NCI-H1930 (cell line): ENCODE measurements at regions not wholly inside any gene's neighbourhood (a gene's known extent, or its start where the extent isn't known, plus 50 kb on each side); places are given as distances from the start of the nearest gene placed in this dataset.

ENCODE experiments used
- DNase-seq, 2 experiments: peaks; one replicate each; lab custom pipeline; 2025; lab: John Stamatoyannopoulos, UW

DNA sequence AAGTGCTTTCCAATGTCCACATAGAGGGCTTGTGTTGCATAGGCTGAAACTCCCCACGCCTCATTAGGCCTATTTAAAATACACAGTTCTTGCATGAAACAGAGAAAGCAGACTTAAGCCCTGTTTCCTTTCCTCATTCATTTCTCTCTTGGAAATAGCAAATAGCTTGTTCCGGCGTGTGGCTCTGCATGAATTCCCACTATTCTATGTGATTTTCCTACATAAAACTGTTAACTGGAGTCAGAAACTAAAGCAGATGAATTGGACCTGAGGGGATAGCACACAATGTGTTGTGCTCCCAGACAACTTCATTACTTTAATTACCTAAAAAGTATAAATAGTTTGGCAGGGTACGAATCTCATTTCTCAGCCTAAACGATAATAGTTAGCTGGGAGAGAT lies 981.5 kb downstream of the SORCS1 start:
- DNase-seq, result no peak

- no peak for DNase-seq
Observed at GRCh38 chr10:106182542-106182941, 982.0 kb downstream of the SORCS1 start.

DNA sequence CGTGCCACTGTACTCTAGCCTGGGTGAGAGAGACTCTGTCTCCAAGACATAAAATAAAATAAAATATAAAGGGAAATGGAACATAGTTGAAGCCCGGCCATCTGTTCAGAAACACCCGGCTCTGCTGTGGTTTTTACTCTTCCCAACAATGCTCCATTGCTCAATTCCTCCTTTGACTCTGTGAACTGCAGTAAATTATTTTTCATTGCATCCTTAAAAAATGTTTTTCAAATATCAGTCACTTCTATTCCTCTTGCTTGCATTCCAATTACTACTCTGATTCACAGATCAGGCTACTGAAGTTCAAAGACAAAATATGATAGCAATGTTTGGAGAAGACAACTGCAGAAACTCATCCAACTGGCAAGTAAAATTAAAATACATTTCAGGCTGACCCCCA lies 983.0 kb downstream of the SORCS1 start:
- DNase-seq, result no peak

GRCh38 chr10:106179430-106179829 lies 985.1 kb downstream of the SORCS1 start:
- no peak for DNase-seq

DNA sequence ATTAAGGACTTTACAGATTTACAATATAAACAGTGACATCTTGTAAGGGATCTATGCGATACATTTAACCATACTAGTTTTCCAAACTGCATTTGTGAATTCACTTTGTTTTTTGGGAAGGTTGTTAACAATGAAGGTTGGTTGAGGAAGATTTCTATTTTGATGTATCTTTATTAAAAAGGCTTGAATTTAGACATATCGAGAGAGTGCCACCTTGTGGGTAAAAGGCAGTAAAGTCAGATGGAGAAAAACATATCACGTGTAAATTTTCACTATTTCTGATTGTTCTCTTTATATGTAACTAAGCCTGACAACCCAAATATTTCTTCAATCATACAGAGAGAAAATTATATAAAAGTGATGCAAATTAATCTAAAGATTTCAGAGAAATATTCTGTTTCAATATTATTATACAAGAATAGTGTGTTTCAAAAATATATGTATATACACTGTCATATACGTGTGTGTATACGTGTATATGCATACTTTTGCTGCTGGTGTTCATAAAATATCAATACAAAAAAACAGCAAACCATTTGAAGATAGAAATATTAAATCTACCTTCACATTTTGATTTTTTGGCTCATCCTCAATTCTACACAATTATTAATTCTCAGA lies 988.6 kb downstream of the SORCS1 start:
- no peak for DNase-seq

GRCh38 chr10:106173838-106174237 lies 990.7 kb downstream of the SORCS1 start:
- no peak for DNase-seq

GRCh38 chr10:106169241-106169640 lies 995.3 kb downstream of the SORCS1 start:
- DNase-seq, result no peak

- DNase-seq, result no peak
Observed at GRCh38 chr10:106167946-106168345, 996.6 kb downstream of the SORCS1 start.

DNA sequence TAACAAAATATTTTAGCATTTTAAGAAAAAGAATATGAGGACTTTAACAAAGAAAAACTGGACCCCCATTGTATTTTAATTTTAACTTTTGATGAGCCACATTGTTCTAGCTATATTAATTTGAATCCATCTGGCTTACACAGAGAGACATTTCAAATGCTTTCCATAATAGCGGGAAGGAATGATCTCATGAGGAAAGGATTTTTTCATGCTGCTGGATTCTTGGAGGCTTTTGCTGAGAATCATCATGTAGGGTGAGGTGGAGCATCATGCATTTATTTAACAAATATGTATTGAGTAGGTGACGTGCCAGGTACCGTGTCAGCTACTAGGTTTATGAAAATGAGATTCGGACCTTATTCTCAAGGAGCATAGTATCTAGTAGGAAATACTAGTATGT lies 1006.3 kb downstream of the SORCS1 start:
- DNase-seq, result no peak

DNA sequence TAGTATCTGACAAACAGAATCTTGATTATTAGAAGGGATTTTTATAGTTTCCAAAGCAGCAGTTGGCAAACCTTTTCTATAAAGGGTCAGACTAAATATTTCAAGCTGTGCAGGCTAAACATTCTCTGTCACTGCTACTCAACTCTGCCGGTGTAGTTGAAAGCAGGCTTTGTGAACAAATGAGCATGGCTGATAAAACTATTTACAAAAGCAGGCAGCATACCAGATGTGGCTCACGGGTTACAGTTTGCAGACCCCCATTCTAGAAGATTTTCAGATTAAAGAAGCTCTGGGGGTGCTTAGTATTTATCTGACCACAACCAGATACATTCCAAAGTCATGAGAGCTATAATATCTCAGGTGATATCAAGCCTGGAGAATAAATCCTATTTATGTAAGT lies 1017.5 kb downstream of the SORCS1 start:
- peak; percentile 48 to 59 for DNase-seq

- no peak for DNase-seq
Observed at GRCh38 chr10:106139915-106140314, 1024.6 kb downstream of the SORCS1 start.

DNA sequence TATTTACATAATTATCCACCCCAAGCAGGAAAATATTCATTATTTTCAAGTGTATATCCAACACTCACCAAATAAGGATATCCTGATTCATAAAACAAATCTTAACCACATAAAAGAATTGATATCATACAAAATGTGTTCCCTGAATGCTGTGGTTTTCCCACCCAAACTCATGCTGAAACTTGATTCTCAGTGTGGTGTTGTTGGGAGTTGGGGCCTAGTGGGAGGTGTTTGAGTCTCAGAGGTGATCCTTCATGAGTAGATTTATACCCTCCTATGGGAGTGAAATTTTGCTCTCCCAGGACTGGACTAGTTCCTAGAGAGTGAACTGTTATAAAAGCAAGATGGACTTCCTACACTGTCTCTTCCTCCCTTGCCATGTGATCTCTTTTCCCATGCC lies 1028.3 kb downstream of the SORCS1 start:
- DNase-seq, result no peak

GRCh38 chr10:106134326-106135000 lies 1030.0 kb downstream of the SORCS1 start:
- no peak for DNase-seq

GRCh38 chr10:106133451-106133850 lies 1031.1 kb downstream of the SORCS1 start:
- DNase-seq, result no peak

DNA sequence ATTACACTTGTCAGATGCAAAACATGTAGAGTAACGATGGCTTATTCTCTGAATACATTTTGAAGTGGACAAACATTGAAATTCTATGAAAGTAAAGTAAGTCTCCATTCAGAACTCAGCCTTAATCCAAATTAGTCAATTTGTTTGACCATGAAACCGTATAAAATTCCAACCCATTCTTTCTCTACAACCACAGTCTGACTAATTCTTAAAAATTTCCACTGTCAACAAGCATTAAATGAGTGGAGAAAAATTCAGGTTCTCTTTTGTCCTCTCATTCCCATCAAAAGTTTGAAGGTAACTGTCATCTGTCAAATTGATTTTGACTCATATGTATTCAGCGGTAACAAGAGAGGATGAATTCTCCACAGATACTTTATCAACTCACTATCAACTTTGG lies 1031.5 kb downstream of the SORCS1 start:
- DNase-seq, result no peak

- DNase-seq, result no peak
Observed at GRCh38 chr10:106114656-106115186, 1049.8 kb downstream of the SORCS1 start.

DNA sequence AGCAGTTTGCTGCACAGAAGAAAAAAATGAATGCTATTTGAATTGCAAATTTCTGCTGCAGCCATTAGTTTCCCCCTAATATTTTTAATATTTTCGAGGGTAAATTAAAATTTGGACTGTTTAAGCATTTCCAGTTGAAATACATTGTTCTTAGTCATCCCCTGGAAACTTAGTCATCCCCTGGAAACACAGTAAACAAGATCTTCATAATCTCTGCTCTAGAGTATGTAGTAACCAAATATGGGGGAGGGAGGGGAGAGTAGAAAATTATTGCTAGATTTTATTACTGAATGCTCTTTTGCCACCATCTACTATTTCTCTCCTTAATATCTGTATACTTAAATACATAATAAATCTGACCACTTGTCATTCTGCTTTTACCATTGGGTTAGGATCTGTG lies 1053.3 kb downstream of the SORCS1 start:
- DNase-seq, result no peak

DNA sequence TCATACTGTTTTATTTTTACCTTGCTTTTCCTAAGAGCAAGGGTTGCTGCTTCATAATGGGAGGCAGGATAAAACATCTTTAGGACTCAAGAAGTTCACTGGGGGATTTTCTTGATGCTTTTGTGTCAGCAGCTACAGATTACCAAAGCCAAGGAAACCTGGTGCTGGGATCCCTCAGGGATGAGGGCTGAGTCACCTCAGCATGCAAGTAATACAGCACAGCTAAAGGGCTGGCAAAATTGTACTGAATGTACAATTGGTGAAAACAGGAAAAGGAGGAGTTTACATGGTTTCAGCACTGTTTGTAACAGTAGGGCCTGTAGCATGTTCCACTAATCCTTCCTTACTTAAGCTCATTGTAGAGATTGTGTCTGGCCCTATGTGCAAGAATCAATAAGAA lies 1056.8 kb downstream of the SORCS1 start:
- DNase-seq, result no peak

- DNase-seq, result no peak
Observed at GRCh38 chr10:106106114-106106513, 1058.4 kb downstream of the SORCS1 start.

DNA sequence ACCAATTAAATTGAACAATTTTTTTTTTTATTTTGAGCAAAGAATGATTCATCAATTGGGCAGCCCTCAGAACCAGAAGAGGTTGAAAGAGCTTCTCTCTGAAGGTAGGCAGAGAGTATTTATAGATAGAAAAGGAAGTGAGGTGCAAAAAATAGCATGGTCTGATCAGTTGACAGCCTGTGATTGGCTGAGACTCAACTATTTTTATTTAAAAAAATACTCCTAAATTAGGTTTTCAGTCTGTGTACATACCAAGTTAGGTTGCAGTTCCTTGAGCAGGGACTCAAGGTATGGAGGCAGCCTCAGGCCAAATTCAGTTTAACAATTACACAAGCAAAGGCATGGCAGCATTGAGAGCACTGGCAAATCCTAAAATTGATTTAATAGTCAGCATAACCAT lies 1074.7 kb downstream of the SORCS1 start:
- DNase-seq, result no peak

DNA sequence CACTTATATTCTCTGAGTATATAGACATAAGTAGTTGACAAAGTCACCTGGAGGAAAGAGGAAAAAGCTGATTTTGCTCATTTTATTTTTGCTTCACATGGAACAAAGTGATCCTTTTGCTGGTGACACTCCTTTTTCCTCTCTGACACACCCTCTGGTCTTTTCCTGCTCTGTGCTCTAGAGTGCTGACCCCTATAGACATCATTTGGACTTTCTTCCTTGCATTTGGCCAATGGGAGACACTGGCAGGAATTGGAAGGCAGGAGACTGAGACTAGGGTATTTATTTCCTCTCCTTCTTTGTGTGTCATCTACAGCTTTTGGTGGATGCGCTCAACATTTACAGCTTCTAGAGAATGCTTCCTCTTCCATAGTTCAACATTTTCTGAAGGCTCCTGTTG lies 1078.1 kb downstream of the SORCS1 start:
- DNase-seq, result no peak

- DNase-seq, result no peak
Observed at GRCh38 chr10:106083572-106083971, 1080.9 kb downstream of the SORCS1 start.

DNA sequence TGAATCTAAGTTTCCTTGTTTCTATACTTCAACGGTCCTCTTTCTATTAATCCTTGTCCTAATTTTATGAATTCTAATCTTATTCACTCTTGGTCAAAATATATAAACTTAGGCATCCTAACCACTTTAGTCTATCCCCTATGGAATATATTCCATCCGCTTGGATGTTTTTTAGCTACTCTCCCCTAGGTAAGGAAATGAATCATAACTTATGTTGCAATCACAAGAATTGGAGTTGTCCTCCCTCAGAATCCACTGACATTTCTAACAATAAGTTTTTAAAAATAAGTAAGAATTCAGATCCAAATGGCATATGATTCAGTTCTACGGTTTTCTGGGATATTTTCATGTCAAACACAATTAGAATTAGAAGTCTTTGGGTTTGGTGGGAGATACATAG lies 1081.6 kb downstream of the SORCS1 start:
- no peak for DNase-seq
